ENCODE measurements at regions not wholly inside any gene's neighbourhood (a gene's known extent, or its start where the extent isn't known, plus 50 kb on each side); places are given as distances from the start of the nearest gene placed in this dataset.
"Not testable (repeated sequence)": the region's sequence is repeated elsewhere in the genome, so short reads cannot be mapped to it uniquely, and the experiment has no call there.

GRCh38 chr7:32765649-32766251 lies 125.8 kb downstream of the KBTBD2 start:
- POLR2A ChIA-PET, result not testable (repeated sequence)
- 14% methylated on average over 4 of the region's 4 CpGs for WGBS (ENCODE audit: low lambda C conversion rate)

DNA sequence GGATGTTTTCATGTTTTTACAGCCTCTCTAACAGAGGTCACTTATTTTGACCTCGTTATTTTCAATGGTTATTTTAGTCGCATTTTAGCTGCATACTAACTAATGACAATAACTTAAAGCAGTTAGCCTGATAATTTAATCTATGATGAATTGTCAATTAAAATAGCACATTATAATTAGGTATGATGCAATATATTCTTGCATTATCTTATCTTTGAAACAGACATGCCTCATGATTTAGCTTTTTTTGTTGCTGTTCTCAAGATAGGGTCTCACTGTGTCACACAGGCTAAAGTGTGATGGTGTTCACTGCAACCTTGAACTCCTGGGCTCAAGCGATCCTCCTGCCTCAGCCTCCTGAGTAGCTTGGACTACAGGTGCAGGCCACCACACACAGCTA lies 126.4 kb downstream of the KBTBD2 start:
- 75% methylated on average over 3 of the region's 3 CpGs for WGBS (ENCODE audit: low lambda C conversion rate)
- TF ChIP-seq TEAD4 (IDR thresholded peaks at IDR 0.05; ENCODE audit: borderline replicate concordance, insufficient read depth), result no peak
- no peak for TF ChIP-seq EP300 (IDR thresholded peaks at IDR 0.05; ENCODE audit: borderline replicate concordance in 1 of 2, low read depth in 1 of 2, low read length in 1 of 2)
- TF ChIP-seq FOXJ3 (CRISPR knock-in tag; IDR thresholded peaks at IDR 0.05), result no peak
- TF ChIP-seq SIN3A (IDR thresholded peaks at IDR 0.05; ENCODE audit: borderline replicate concordance, low read depth, low read length), result no peak
- TF ChIP-seq, protein P1, sequence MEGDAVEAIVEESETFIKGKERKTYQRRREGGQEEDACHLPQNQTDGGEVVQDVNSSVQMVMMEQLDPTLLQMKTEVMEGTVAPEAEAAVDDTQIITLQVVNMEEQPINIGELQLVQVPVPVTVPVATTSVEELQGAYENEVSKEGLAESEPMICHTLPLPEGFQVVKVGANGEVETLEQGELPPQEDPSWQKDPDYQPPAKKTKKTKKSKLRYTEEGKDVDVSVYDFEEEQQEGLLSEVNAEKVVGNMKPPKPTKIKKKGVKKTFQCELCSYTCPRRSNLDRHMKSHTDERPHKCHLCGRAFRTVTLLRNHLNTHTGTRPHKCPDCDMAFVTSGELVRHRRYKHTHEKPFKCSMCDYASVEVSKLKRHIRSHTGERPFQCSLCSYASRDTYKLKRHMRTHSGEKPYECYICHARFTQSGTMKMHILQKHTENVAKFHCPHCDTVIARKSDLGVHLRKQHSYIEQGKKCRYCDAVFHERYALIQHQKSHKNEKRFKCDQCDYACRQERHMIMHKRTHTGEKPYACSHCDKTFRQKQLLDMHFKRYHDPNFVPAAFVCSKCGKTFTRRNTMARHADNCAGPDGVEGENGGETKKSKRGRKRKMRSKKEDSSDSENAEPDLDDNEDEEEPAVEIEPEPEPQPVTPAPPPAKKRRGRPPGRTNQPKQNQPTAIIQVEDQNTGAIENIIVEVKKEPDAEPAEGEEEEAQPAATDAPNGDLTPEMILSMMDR (IDR thresholded peaks at IDR 0.05), result no peak
- no peak for TF ChIP-seq TCF12 (IDR thresholded peaks at IDR 0.05)
- TF ChIP-seq ELF1 (IDR thresholded peaks at IDR 0.05), result no peak
- Histone ChIP-seq H3K9ac (no peak overlapping the region), H4K20me1 (ENCODE audit: insufficient read depth) (no peaks in the 10 kb centered on the region), H3K4me3 (ENCODE audit: low read depth in 2 of 2, low read length in 1 of 2) (no peak overlapping the region), H3F3A (replicated peaks; ENCODE audit: insufficient read depth) (no peaks in the 10 kb centered on the region), H3K4me2 (no peak overlapping the region), H3K27me3 (ENCODE audit: insufficient read depth) (no peaks in the 10 kb centered on the region), H3K79me2 (ENCODE audit: insufficient read depth) (no peaks in the 10 kb centered on the region), H3K9me3 (no peaks in the 10 kb centered on the region), H2AFZ (ENCODE audit: low read depth) (no peak overlapping the region), H3K36me3 (replicated peaks in 1 of 2; ENCODE audit: control insufficient read depth in 1 of 2, insufficient read depth in 2 of 2, low read length in 1 of 2) (peaks cover 0 to 6% of the 10 kb centered on the region in 2 experiments), H3K4me1 (ENCODE audit: control insufficient read depth in 1 of 2, insufficient read depth in 2 of 2, low read depth in 1 of 2, low read length in 1 of 2) (no peaks in the 10 kb centered on the region), H3K27ac (ENCODE audit: low read depth in 2 of 2, low read length in 1 of 2) (no peak overlapping the region), H3K9me2 (no peaks in the 10 kb centered on the region; the same call in 1 of the 2 replicates)
- ChIA-PET CTCF (interaction anchor here (0.7 to 4.7 kb wide), 16 partner anchors 9 to 345 kb away, joined by 3 to 46 read pairs (median 3); partner anchors contain the start of gene RP9), POLR2A (no interaction called here)
- DNase-seq, result no peak

More at GRCh38 chr7:32765649-32766251, 125.8 kb downstream of the KBTBD2 start:
- CTCF ChIA-PET, result interaction anchor here (0.8 to 4.7 kb wide), 15 partner anchors 10 to 345 kb away, joined by 3 to 46 read pairs (median 3); partner anchors contain the start of gene RP9
- peak; percentile 32 for DNase-seq
- H3K9me3 ChIP-seq; H3K36me3 ChIP-seq (replicated peaks in 1 of 2; ENCODE audit: control insufficient read depth in 1 of 2, insufficient read depth in 2 of 2, low read length in 1 of 2); H3K27me3 ChIP-seq (ENCODE audit: insufficient read depth); H2AFZ ChIP-seq (ENCODE audit: low read depth); H3K9me2 ChIP-seq; H3K4me3 ChIP-seq (ENCODE audit: low read depth in 2 of 2, low read length in 1 of 2); H3K9ac ChIP-seq; H3K4me2 ChIP-seq; H3K79me2 ChIP-seq (ENCODE audit: insufficient read depth); H3F3A ChIP-seq (replicated peaks; ENCODE audit: insufficient read depth); H3K4me1 ChIP-seq (ENCODE audit: control insufficient read depth in 1 of 2, insufficient read depth in 2 of 2, low read depth in 1 of 2, low read length in 1 of 2); H4K20me1 ChIP-seq (ENCODE audit: insufficient read depth); H3K27ac ChIP-seq (ENCODE audit: low read depth in 2 of 2, low read length in 1 of 2): not testable (repeated sequence)
- TF ChIP-seq RAD21 (IDR thresholded peaks at IDR 0.05; ENCODE audit: low read length), result peak; percentile 63
- TF ChIP-seq, protein P1 (IDR thresholded peaks at IDR 0.05), result peak; percentile 76
